OCI-LY1 (cell line): ENCODE measurements at regions not wholly inside any gene's neighbourhood (a gene's known extent, or its start where the extent isn't known, plus 50 kb on each side); places are given as distances from the start of the nearest gene placed in this dataset.

Experiments
- H2AFZ ChIP-seq: fragments of 200-600 bp; sonication (generic), shearing (Covaris generic); 2 replicates; pipeline ENCODE4 v1.6.0; 2014; ENCODE audit warnings: antibody characterized with exemption, mild to moderate bottlenecking, low read length
- H3F3A ChIP-seq: fragments of 200-600 bp; sonication (generic), shearing (Covaris generic); 2 replicates; pipeline ENCODE4 v1.6.0; 2014; ENCODE audit warnings: mild to moderate bottlenecking, antibody characterized with exemption, low read length, moderate library complexity; ENCODE audit not compliant: insufficient read depth
- H3K27ac ChIP-seq: fragments of 200-600 bp; sonication (generic); 2 replicates; pipeline ENCODE4 v1.5.1; 2014; ENCODE audit warnings: low read length, mixed run types, mild to moderate bottlenecking, low read depth; ENCODE audit not compliant: poor library complexity, severe bottlenecking
- H3K27me3 ChIP-seq: fragments of 200-600 bp; sonication (generic); 2 replicates; pipeline ENCODE4 v1.6.0; 2014; ENCODE audit warnings: antibody characterized with exemption, mild to moderate bottlenecking, low read length, moderate library complexity; ENCODE audit not compliant: insufficient read depth
- H3K36me3 ChIP-seq: fragments of 200-600 bp; sonication (generic); 2 replicates; pipeline ENCODE4 v1.6.1; 2014; ENCODE audit warnings: mild to moderate bottlenecking, antibody characterized with exemption, low read length, moderate library complexity, mixed read lengths; ENCODE audit not compliant: insufficient read depth
- H3K4me1 ChIP-seq: fragments of 200-600 bp; sonication (generic); 2 replicates; pipeline ENCODE4 v1.5.1; 2014; ENCODE audit warnings: mild to moderate bottlenecking, low read length, moderate library complexity; ENCODE audit not compliant: insufficient read depth, severe bottlenecking
- H3K4me2 ChIP-seq: fragments of 200-600 bp; sonication (generic), shearing (Covaris generic); 2 replicates; pipeline ENCODE4 v1.6.1; 2014; ENCODE audit warnings: low read length
- H3K4me3 ChIP-seq: fragments of 200-600 bp; sonication (generic); 2 replicates; pipeline ENCODE4 v1.5.1; 2014; ENCODE audit warnings: low read length, low read depth, mild to moderate bottlenecking, mixed read lengths; ENCODE audit not compliant: poor library complexity, severe bottlenecking
- H3K79me2 ChIP-seq: fragments of 200-600 bp; shearing (Covaris generic); 2 replicates; pipeline ENCODE4 v1.6.1; 2016; ENCODE audit warnings: mixed run types, low read length, mixed read lengths; ENCODE audit not compliant: insufficient read depth
- H3K9ac ChIP-seq: fragments of 200-600 bp; sonication (generic), shearing (Covaris generic); 2 replicates; pipeline ENCODE4 v1.6.1; 2014; ENCODE audit warnings: mild to moderate bottlenecking, low read length, mixed read lengths
- H3K9me2 ChIP-seq: fragments of 200-600 bp; sonication (generic), shearing (Covaris generic); 2 replicates; pipeline ENCODE4 v1.6.1; 2014; ENCODE audit warnings: low read depth, mild to moderate bottlenecking, low read length, mixed read lengths
- H3K9me3 ChIP-seq: fragments of 200-600 bp; shearing (Covaris generic); 2 replicates; pipeline ENCODE4 v1.6.1; 2014; ENCODE audit warnings: low read length, mixed read lengths
- H4K20me1 ChIP-seq: fragments of 200-600 bp; sonication (generic), shearing (Covaris generic); 2 replicates; pipeline ENCODE4 v1.6.0; 2016; ENCODE audit warnings: mild to moderate bottlenecking, low read length; ENCODE audit not compliant: insufficient read depth
- EZH2 ChIP-seq: fragments of 200-600 bp; sonication (generic), shearing (Covaris generic); IDR thresholded peaks from 2 replicates; pipeline ENCODE4 v1.8.0; 2017; ENCODE audit warnings: borderline replicate concordance, mixed run types, mild to moderate bottlenecking, antibody characterized with exemption, low read length, moderate library complexity, mixed read lengths
- TF ChIP-seq, protein P1 (sequence below): fragments of 200-600 bp; sonication (generic), shearing (Covaris generic); IDR thresholded peaks from 2 replicates; pipeline ENCODE4 v1.5.1; 2017; ENCODE audit warnings: mild to moderate bottlenecking, antibody characterized with exemption, low read length, moderate library complexity, mixed read lengths

DNA sequence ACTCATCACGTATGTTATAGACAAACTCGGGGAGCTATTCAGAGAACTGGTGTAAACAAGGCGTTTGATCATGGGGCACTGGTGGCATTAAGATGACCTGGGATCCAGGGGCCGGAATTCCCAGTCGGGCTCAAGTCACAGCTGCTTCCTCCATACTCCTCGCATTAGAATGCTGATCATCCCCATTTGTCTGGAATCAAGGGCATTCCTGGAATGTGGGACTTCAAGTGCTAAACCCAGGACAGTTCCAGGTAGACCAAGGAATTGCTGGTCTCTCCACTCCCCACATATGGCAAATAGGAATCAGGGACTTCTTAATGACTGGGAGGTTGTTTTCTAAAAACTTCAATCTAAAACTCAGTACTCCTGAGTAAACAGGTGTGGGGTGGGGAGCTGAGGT lies 355.7 kb upstream of the RAB6C start:
- Histone ChIP-seq H3K9me3 (no peaks in the 10 kb centered on the region), H3K79me2 (no peaks in the 10 kb centered on the region), H2AFZ (no peak overlapping the region), H3F3A (no peaks in the 10 kb centered on the region), H3K4me2 (no peak overlapping the region), H3K27me3 (0 out of 2 replicates have a peak, but pooled peaks cover 3% of the 10 kb centered on the region), H3K4me3 (no peak overlapping the region), H3K36me3 (no peaks in the 10 kb centered on the region), H4K20me1 (no peaks in the 10 kb centered on the region), H3K27ac (no peak overlapping the region), H3K4me1 (no peaks in the 10 kb centered on the region), H3K9me2 (no peaks in the 10 kb centered on the region), H3K9ac (no peak overlapping the region)
- TF ChIP-seq, protein P1, sequence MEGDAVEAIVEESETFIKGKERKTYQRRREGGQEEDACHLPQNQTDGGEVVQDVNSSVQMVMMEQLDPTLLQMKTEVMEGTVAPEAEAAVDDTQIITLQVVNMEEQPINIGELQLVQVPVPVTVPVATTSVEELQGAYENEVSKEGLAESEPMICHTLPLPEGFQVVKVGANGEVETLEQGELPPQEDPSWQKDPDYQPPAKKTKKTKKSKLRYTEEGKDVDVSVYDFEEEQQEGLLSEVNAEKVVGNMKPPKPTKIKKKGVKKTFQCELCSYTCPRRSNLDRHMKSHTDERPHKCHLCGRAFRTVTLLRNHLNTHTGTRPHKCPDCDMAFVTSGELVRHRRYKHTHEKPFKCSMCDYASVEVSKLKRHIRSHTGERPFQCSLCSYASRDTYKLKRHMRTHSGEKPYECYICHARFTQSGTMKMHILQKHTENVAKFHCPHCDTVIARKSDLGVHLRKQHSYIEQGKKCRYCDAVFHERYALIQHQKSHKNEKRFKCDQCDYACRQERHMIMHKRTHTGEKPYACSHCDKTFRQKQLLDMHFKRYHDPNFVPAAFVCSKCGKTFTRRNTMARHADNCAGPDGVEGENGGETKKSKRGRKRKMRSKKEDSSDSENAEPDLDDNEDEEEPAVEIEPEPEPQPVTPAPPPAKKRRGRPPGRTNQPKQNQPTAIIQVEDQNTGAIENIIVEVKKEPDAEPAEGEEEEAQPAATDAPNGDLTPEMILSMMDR = no peak
- TF ChIP-seq EZH2 = no peak

DNA sequence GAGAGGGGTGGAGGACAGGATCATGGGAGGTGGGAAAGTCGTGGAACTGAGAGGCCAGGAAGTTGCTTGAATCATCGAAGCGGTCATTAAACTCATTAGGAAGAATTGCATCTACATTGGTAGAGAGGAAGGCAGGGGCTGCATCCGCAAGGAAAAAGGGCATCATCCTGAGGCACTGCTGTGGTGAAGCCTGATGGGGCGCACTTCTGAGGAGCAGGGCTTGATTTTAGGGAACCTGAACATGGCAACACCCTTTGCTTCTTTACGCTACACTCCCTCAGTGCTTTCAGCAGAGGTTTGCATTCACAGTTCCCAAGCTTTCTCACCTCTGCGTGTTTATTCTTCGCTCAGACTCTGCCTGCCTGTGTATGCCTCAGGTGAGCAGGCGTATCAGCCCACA lies 352.0 kb upstream of the RAB6C start:
- Histone ChIP-seq H3K27ac (no peak overlapping the region), H3K4me3 (no peak overlapping the region), H3K4me1 (no peaks in the 10 kb centered on the region), H3K79me2 (no peaks in the 10 kb centered on the region), H4K20me1 (no peaks in the 10 kb centered on the region), H3K4me2 (no peak overlapping the region), H2AFZ (no peak overlapping the region), H3K9me3 (no peaks in the 10 kb centered on the region), H3K36me3 (no peaks in the 10 kb centered on the region), H3F3A (no peaks in the 10 kb centered on the region), H3K27me3 (no peaks in the 10 kb centered on the region), H3K9ac (no peak overlapping the region), H3K9me2 (no peaks in the 10 kb centered on the region)
- TF ChIP-seq, protein P1 = no peak
- TF ChIP-seq EZH2 = no peak

DNA sequence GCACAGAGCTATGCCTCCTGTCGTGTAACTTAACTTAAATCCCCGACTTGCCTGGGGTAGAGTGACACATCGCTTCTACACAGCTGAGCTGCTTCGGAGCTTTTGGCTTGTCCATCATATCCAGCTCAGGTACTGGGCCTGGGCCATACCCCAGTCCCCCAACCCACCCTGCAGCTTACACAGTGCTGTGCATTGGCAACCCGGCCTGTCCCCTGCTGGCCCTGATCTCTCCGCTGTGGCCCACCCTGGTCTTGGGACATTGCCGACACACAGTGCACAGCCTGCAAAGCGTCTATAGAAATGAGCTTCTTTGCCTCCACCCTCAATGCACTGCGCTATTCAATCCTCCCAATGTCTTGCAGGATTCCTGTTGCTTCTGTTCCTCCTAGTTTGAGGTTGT lies 342.8 kb upstream of the RAB6C start:
- Histone ChIP-seq H3K79me2 (no peaks in the 10 kb centered on the region), H3K9me2 (no peaks in the 10 kb centered on the region), H4K20me1 (no peaks in the 10 kb centered on the region), H3K36me3 (no peaks in the 10 kb centered on the region), H3K9me3 (no peaks in the 10 kb centered on the region), H3K4me3 (no peak overlapping the region), H3K9ac (no peak overlapping the region), H3K27ac (no peak overlapping the region), H3K27me3 (no peaks in the 10 kb centered on the region), H2AFZ (no peak overlapping the region), H3K4me2 (no peak overlapping the region), H3F3A (no peaks in the 10 kb centered on the region), H3K4me1 (no peaks in the 10 kb centered on the region)
- TF ChIP-seq, protein P1 = no peak
- no peak for TF ChIP-seq EZH2
